ENCODE measurements at regions not wholly inside any gene's neighbourhood (a gene's known extent, or its start where the extent isn't known, plus 50 kb on each side); places are given as distances from the start of the nearest gene placed in this dataset.
A peak's percentile ranks its signal among the peaks of the same experiment; 100 is the strongest.

GRCh38 chr13:50612717-50613116, 230.8 kb downstream of the DLEU7 start:
- Histone ChIP-seq H3K9ac (ENCODE audit: insufficient read depth in 1 of 2, low read length in 2 of 2) (no peak overlapping the region), H3K27ac (ENCODE audit: low read depth in 1 of 2, low read length in 1 of 2) (no peak overlapping the region), H3K9me3 (ENCODE audit: control insufficient read depth in 4 of 4, insufficient read depth in 3 of 4, low read length in 3 of 4) (no peaks in the 10 kb centered on the region), H3K4me1 (ENCODE audit: control insufficient read depth in 5 of 5, insufficient read depth in 5 of 5, low read length in 5 of 5) (peaks cover 0 to 8% (median 0%) of the 10 kb centered on the region in 5 donors), H3K27me3 (ENCODE audit: control insufficient read depth in 3 of 3, insufficient read depth in 3 of 3, low read length in 2 of 3) (no peaks in the 10 kb centered on the region), H3K36me3 (ENCODE audit: control insufficient read depth in 4 of 4, insufficient read depth in 4 of 4, low read length in 4 of 4) (no peaks in the 10 kb centered on the region), H3K4me3 (no peak overlapping the region)
- ATAC-seq (ENCODE audit: insufficient read depth, low FRiP score): no peak
- DNase-seq: no peak
- TF ChIP-seq CTCF (IDR thresholded peaks at IDR 0.05; ENCODE audit: control extremely low read depth, extremely low read depth): no peak
- 70 to 81% methylated on average over 3 of the region's 3 CpGs for WGBS, 2 donors

GRCh38 chr13:50613356-50613831, 230.1 kb downstream of the DLEU7 start:
- no peak overlapping the region for H3K4me3 ChIP-seq
- no peak overlapping the region for H3K9ac ChIP-seq (ENCODE audit: insufficient read depth in 1 of 2, low read length in 2 of 2)
- H3K4me1 ChIP-seq (ENCODE audit: control insufficient read depth in 5 of 5, insufficient read depth in 5 of 5, low read length in 5 of 5): peaks cover 0 to 8% (median 0%) of the 10 kb centered on the region in 5 donors
- no peak for ATAC-seq (ENCODE audit: insufficient read depth, low FRiP score)
- TF ChIP-seq CTCF (IDR thresholded peaks at IDR 0.05; ENCODE audit: control extremely low read depth, extremely low read depth): no peak
- no peaks in the 10 kb centered on the region for H3K27me3 ChIP-seq (ENCODE audit: control insufficient read depth in 3 of 3, insufficient read depth in 3 of 3, low read length in 2 of 3)
- DNase-seq: peak; percentile 28 to 52 (median 45)
- H3K9me3 ChIP-seq (ENCODE audit: control insufficient read depth in 4 of 4, insufficient read depth in 3 of 4, low read length in 3 of 4): no peaks in the 10 kb centered on the region
- WGBS, 2 donors: 84 to 89% methylated on average over 6 of the region's 6 CpGs
- no peaks in the 10 kb centered on the region for H3K36me3 ChIP-seq (ENCODE audit: control insufficient read depth in 4 of 4, insufficient read depth in 4 of 4, low read length in 4 of 4)
- H3K27ac ChIP-seq (ENCODE audit: low read depth in 1 of 2, low read length in 1 of 2): no peak overlapping the region

- DNase-seq: no peak
- ATAC-seq (ENCODE audit: insufficient read depth, low FRiP score): no peak
- Histone ChIP-seq H3K36me3 (ENCODE audit: control insufficient read depth in 4 of 4, insufficient read depth in 4 of 4, low read length in 4 of 4) (no peaks in the 10 kb centered on the region), H3K4me1 (ENCODE audit: control insufficient read depth in 5 of 5, insufficient read depth in 5 of 5, low read length in 5 of 5) (peaks cover 0 to 8% (median 0%) of the 10 kb centered on the region in 5 donors), H3K27ac (ENCODE audit: low read depth in 1 of 2, low read length in 1 of 2) (no peak overlapping the region), H3K27me3 (ENCODE audit: control insufficient read depth in 3 of 3, insufficient read depth in 3 of 3, low read length in 2 of 3) (no peaks in the 10 kb centered on the region), H3K9me3 (ENCODE audit: control insufficient read depth in 4 of 4, insufficient read depth in 3 of 4, low read length in 3 of 4) (no peaks in the 10 kb centered on the region), H3K4me3 (no peak overlapping the region), H3K9ac (ENCODE audit: insufficient read depth in 1 of 2, low read length in 2 of 2) (no peak overlapping the region)
- TF ChIP-seq CTCF (IDR thresholded peaks at IDR 0.05; ENCODE audit: control extremely low read depth, extremely low read depth): no peak
- 93% methylated on average over 2 of the region's 2 CpGs for WGBS, 2 donors
Observed at GRCh38 chr13:50615234-50615633, 228.3 kb downstream of the DLEU7 start.

- WGBS, 2 donors: 87 to 96% methylated on average over 2 of the region's 2 CpGs
- H3K27me3 ChIP-seq (ENCODE audit: control insufficient read depth in 3 of 3, insufficient read depth in 3 of 3, low read length in 2 of 3): no peaks in the 10 kb centered on the region
- no peaks in the 10 kb centered on the region for H3K36me3 ChIP-seq (ENCODE audit: control insufficient read depth in 4 of 4, insufficient read depth in 4 of 4, low read length in 4 of 4)
- no peak overlapping the region for H3K9ac ChIP-seq (ENCODE audit: insufficient read depth in 1 of 2, low read length in 2 of 2)
- no peak for ATAC-seq (ENCODE audit: insufficient read depth, low FRiP score)
- H3K4me3 ChIP-seq: no peak overlapping the region
- peaks cover 0 to 8% (median 0%) of the 10 kb centered on the region in 5 donors for H3K4me1 ChIP-seq (ENCODE audit: control insufficient read depth in 5 of 5, insufficient read depth in 5 of 5, low read length in 5 of 5)
- no peak overlapping the region for H3K27ac ChIP-seq (ENCODE audit: low read depth in 1 of 2, low read length in 1 of 2)
- DNase-seq: no peak
- TF ChIP-seq CTCF (IDR thresholded peaks at IDR 0.05; ENCODE audit: control extremely low read depth, extremely low read depth): no peak
- no peaks in the 10 kb centered on the region for H3K9me3 ChIP-seq (ENCODE audit: control insufficient read depth in 4 of 4, insufficient read depth in 3 of 4, low read length in 3 of 4)
Observed at GRCh38 chr13:50616101-50616500, 227.4 kb downstream of the DLEU7 start.

Data from lung (tissue), 11 donors.